ENCODE measurements at regions not wholly inside any gene's neighbourhood (a gene's known extent, or its start where the extent isn't known, plus 50 kb on each side); places are given as distances from the start of the nearest gene placed in this dataset.

DNA sequence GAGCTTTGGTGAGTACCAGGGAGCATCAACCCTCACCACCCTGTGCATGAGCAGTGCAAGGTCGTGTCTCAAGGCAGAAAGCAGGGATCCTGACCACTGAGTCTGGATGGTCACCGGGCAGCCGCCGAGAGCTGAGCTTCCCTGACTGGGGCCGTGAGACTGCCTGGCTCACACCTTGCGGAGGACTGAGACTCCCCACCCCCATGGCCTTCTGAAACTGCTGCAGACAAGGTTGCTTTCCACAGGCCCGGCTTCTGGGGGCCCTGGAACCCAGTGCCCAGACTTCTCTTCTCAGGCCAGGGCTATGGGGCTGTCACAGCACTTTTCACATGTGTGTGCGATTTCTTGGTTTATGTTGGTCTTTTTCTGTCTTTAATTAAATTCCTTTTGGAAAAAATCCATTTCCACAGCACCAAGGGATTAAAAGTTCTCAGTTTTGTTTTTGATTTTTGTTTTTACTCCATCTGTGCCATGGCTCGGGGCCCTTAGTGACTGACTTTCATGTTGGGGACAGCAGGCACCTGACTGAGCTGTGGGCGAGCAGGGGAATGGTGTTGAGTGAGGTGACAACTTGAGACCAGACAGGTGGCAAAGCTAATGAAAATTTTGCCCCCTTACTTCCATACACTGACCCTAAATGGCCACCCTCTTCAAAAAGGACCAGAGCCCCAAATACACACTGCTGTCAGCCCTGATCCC lies 297.9 kb downstream of the CYP26B1 start:
- no peak for TF ChIP-seq CTCF (IDR thresholded peaks at IDR 0.05; ENCODE audit: poor library complexity)
- TF ChIP-seq EZH2 (IDR thresholded peaks at IDR 0.05; ENCODE audit: borderline replicate concordance), result no peak
- TF ChIP-seq EZH2phosphoT487 (IDR thresholded peaks at IDR 0.05; ENCODE audit: low read depth, severe bottlenecking, unreplicated experiment), result no peak

Measured in hepatocyte (in vitro differentiated cells).